Adrenal gland (tissue), 9 donors: ENCODE measurements at regions not wholly inside any gene's neighbourhood (a gene's known extent, or its start where the extent isn't known, plus 50 kb on each side); places are given as distances from the start of the nearest gene placed in this dataset.
"Not testable (repeated sequence)": the region's sequence is repeated elsewhere in the genome, so short reads cannot be mapped to it uniquely, and the experiment has no call there.

Experiments used
- DNase-seq, 7 donors: peaks; one replicate each; pipeline ENCODE4 v3.0.0-alpha.2; 2019 to 2020
- H3K27ac ChIP-seq, 5 donors: fragments of 200-600 bp; sonication (generic) in 4 of 5; 1 replicate in 3 of 5; 2 replicates in 2 of 5; pipeline versions ENCODE4 v1.5.1 to v1.8.0; 2016 to 2020; ENCODE audit warnings: mild to moderate bottlenecking in 1 of 5
- H3K27me3 ChIP-seq: fragments of 200-600 bp; 2 replicates; pipeline ENCODE4 v1.8.0; 2021
- H3K36me3 ChIP-seq, 2 donors: fragments of 200-600 bp; replicated peaks in 1 of 2; 1 replicate in 1 of 2; 2 replicates in 1 of 2; pipeline versions ENCODE4 v1.5.1 to v1.8.0; 2018 to 2022
- H3K4me1 ChIP-seq, 2 donors: fragments of 200-600 bp; replicated peaks in 1 of 2; 1 replicate in 1 of 2; 2 replicates in 1 of 2; pipeline versions ENCODE4 v1.5.1 to v1.8.0; 2018 to 2021
- H3K4me3 ChIP-seq, 4 donors: fragments of 200-600 bp; sonication (generic) in 3 of 4; one replicate each; pipeline ENCODE4 v1.5.1; 2016 to 2018
- H3K9me3 ChIP-seq, 3 donors: fragments of 200-600 bp; sonication (generic) in 1 of 3; replicated peaks in 1 of 3; 1 replicate in 2 of 3; 2 replicates in 1 of 3; pipeline versions ENCODE4 v1.5.1 to v1.8.0; 2016 to 2021
- POLR2A ChIP-seq, 2 donors: fragments of 450-650 bp; IDR thresholded peaks; one replicate each; pipeline ENCODE4 v1.6.1; 2017; ENCODE audit warnings: antibody characterized with exemption in 2 of 2, mild to moderate bottlenecking in 2 of 2, moderate library complexity in 1 of 2
- whole genome bisulfite sequencing, 4 donors: extraction: QIAGEN DNeasy Blood & Tissue Kit in 2 of 4; methylation state at CpG; one replicate each; pipeline versions ENCODE4 v1.1.5 to v1.1.7; 2013 to 2017; 5-methylcytosine and 5-hydroxymethylcytosine counted together
- intact Hi-C, 2 donors: fragments of 100-400 bp; cut with DNase I; formaldehyde crosslinking; loops; one replicate each; pipeline versions ENCODE4 v1.14.1 to v1.15.0; 2022 to 2023
- TF ChIP-seq, protein P1 (sequence below), 6 experiments: fragments of 450-650 bp in 4 of 6; fragments of 200-600 bp in 2 of 6; sonication (generic) in 1 of 6; IDR thresholded peaks; 1 replicate in 5 of 6; 2 replicates in 1 of 6; pipeline versions ENCODE4 v1.5.1 to v1.8.0; 2016 to 2021; ENCODE audit warnings: antibody characterized with exemption in 6 of 6, mild to moderate bottlenecking in 2 of 6, moderate library complexity in 1 of 6
- donor health status: healthy with polysubstance abuse.
- donor health status: Bipolar disorder and iron deficiency.
- donor health status: DM: yes; HTN: yes; CAD: no.
- donor health status: DM: no; HTN: no; CAD: no.
- donor health status: DM: no; HTN: no; CAD: no.

DNA sequence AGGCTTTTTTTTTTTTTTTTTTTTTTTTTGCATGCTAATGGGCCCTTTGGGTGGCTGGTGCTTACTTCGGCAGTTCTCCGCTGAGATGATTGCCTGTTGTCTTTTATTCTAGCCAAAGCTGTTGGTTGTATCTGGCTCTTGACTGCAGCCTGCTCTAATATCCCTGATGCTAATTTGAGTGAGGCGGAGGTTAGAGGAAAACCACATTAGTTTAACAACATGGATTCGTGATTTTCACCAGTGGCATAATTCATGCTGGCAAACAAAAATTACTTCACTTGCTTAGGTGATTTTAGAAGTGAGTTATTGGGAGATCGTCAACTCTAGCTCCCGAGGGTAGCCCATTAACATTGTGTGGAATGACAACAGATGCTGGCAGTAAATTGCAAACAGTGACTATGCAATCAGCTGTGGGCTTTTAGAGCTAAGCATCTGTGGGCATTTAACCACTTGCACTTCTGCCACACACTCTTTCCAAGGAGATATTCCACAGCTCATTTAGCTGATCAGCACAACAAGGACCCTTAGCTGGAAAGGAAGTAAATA lies 97.6 kb upstream of the ZDHHC17 start:
- Histone ChIP-seq H3K27ac (no peak overlapping the region), H3K9me3 (no peaks in the 10 kb centered on the region), H3K36me3 (no peaks in the 10 kb centered on the region), H3K27me3 (no peaks in the 10 kb centered on the region), H3K4me3 (no peak overlapping the region), H3K4me1 (no peaks in the 10 kb centered on the region)
- WGBS, 4 donors, result 64 to 66% (median 65%) methylated on average over 6 of the region's 6 CpGs
- no peak for TF ChIP-seq POLR2A (IDR thresholded peaks at IDR 0.05)
- TF ChIP-seq, protein P1, sequence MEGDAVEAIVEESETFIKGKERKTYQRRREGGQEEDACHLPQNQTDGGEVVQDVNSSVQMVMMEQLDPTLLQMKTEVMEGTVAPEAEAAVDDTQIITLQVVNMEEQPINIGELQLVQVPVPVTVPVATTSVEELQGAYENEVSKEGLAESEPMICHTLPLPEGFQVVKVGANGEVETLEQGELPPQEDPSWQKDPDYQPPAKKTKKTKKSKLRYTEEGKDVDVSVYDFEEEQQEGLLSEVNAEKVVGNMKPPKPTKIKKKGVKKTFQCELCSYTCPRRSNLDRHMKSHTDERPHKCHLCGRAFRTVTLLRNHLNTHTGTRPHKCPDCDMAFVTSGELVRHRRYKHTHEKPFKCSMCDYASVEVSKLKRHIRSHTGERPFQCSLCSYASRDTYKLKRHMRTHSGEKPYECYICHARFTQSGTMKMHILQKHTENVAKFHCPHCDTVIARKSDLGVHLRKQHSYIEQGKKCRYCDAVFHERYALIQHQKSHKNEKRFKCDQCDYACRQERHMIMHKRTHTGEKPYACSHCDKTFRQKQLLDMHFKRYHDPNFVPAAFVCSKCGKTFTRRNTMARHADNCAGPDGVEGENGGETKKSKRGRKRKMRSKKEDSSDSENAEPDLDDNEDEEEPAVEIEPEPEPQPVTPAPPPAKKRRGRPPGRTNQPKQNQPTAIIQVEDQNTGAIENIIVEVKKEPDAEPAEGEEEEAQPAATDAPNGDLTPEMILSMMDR (IDR thresholded peaks at IDR 0.05), result no peak
- DNase-seq, result no peak
- intact Hi-C loops, result no loop called here

DNA sequence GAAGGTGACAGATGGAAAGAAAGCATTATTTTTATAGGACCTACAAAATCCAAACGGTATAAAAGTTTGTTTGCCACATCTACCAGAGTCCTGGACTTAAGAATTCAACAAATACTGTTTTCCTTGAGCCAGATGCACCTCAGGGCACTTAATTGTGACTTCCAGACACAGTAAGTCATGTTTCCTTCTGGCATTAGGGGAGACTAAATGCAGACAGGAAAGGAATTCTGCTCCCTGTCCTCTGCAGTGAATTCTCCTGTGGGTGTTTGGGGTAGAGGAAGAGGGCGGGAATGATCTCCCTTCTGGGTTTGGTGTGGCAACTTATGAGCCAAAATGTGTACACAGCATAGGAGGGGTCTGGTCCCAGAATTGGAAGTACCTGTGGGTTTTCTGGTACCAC lies 93.9 kb upstream of the ZDHHC17 start:
- no peak for DNase-seq
- intact Hi-C loops, result no loop called here

DNA sequence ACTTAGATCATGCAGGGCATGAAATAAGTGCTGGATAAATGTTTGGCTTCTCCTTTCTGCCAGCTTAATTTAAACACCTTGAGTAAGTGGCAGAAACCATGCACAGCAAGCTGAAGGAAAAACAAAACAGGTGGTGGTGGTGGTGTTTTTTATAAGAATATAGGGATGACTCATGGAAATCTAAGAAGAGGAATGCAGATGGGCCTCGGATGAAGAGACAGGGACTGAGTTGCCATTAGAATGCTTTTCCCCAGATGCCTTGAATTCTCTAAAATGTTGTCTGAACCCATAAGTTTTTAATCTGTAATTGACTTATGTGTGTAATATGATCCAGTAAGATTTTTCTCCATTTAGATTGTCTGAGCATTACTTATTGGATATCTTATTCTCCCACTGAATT lies 93.1 kb upstream of the ZDHHC17 start:
- no peak for DNase-seq
- no peak overlapping the region for H3K4me3 ChIP-seq
- no peak for TF ChIP-seq POLR2A (IDR thresholded peaks at IDR 0.05)
- TF ChIP-seq, protein P1 (IDR thresholded peaks at IDR 0.05), result no peak
- H3K9me3 ChIP-seq, result no peaks in the 10 kb centered on the region
- H3K27ac ChIP-seq, result no peak overlapping the region
- H3K4me1 ChIP-seq, result no peaks in the 10 kb centered on the region
- no peaks in the 10 kb centered on the region for H3K36me3 ChIP-seq
- intact Hi-C loops, result no loop called here
- H3K27me3 ChIP-seq, result no peaks in the 10 kb centered on the region
- 52 to 85% (median 66%) methylated on average over 1 of the region's 1 CpG for WGBS, 4 donors

More for the DNA sequence above, 93.9 kb upstream of the ZDHHC17 start:
- no peak overlapping the region for H3K27ac ChIP-seq
- H3K36me3 ChIP-seq, result no peaks in the 10 kb centered on the region
- no peaks in the 10 kb centered on the region for H3K27me3 ChIP-seq
- TF ChIP-seq, protein P1 (IDR thresholded peaks at IDR 0.05), result no peak
- no peak for TF ChIP-seq POLR2A (IDR thresholded peaks at IDR 0.05)
- WGBS, 4 donors, result 83 to 94% (median 85%) methylated on average over 2 of the region's 2 CpGs
- no peaks in the 10 kb centered on the region for H3K4me1 ChIP-seq
- H3K9me3 ChIP-seq, result no peaks in the 10 kb centered on the region
- no peak overlapping the region for H3K4me3 ChIP-seq

DNA sequence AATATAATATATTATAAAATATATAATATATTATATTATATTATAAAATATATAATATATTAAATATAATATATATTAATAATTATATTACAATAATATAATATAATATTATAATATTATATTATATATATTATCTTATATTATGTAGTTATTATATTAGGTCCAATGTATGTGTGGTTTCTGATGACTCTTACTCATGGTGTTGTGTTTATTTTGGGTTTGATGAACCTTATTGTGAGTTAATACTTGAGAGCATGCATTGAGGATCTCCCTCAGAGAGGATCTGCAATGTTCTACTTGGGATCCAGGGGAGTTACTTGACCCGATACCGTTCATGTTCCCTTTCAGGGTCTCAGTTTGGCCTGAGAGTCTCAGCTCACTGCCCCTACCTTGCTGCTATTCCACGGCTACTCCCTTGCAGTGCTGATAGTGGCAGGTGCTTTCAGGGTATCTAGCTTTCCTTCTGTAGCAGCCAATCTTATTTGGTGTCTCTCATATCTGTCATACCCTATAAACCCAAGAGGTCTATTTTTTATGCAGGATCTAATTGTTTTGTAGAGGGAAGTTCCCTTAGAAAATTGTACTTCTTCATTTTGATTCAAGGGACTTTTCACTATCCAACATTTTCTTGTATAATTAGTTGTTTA lies 89.1 kb upstream of the ZDHHC17 start:
- 93 to 100% (median 95%) methylated on average over 3 of the region's 3 CpGs for WGBS, 4 donors
- Histone ChIP-seq H3K36me3 (no peaks in the 10 kb centered on the region), H3K27ac (no peak overlapping the region), H3K4me3 (no peak overlapping the region), H3K9me3 (no peaks in the 10 kb centered on the region), H3K27me3 (no peaks in the 10 kb centered on the region), H3K4me1 (no peaks in the 10 kb centered on the region)
- no peak for TF ChIP-seq POLR2A (IDR thresholded peaks at IDR 0.05)
- TF ChIP-seq, protein P1 (IDR thresholded peaks at IDR 0.05), result no peak
- DNase-seq, result no peak
- intact Hi-C loops, result no loop called here

DNA sequence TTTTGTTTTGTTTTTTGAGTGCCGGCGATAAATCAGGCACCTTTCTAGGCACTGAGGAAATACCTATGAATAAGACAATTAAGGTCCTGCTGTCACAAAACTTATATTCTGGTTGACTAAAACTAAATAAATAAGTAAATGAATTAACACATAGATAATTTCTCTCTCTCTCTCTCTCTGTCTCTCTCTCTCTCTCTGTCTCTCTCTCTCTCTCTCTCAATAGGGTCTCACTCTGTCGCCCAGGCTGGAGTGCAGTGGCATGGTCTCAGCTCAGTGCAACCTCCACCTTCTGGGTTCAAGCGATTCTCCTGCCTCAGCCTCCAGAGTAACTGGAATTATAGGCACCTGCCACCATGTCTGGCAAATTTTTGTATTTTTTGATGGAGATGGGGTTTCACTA lies 87.7 kb upstream of the ZDHHC17 start:
- 92 to 98% (median 93%) methylated on average over 4 of the region's 4 CpGs for WGBS, 4 donors
- not testable (repeated sequence) for H3K4me3 ChIP-seq, H3K9me3 ChIP-seq

More for the DNA sequence above, 87.7 kb upstream of the ZDHHC17 start:
- H3K27ac ChIP-seq, DNase-seq, H3K36me3 ChIP-seq, H3K4me1 ChIP-seq, H3K27me3 ChIP-seq, intact Hi-C loops: not testable (repeated sequence)
